A549 (cell line): ENCODE measurements at regions not wholly inside any gene's neighbourhood (a gene's known extent, or its start where the extent isn't known, plus 50 kb on each side); places are given as distances from the start of the nearest gene placed in this dataset.

ENCODE experiments used
- ATAC-seq, 2 experiments: fragments of 200-7000 bp in 1 of 2; fragments of >200 bp in 1 of 2; cut with Nextera tagmentation in 1 of 2; cut with Tn5 transposase in 1 of 2; 3 replicates each; pipeline versions ENCODE4 v1.8.0 to v1.9.1; 2018 to 2020; ENCODE audit warnings: mild to moderate bottlenecking in 1 of 2, moderate library complexity in 1 of 2
- CTCF ChIA-PET: fragments of 300-600 bp; sonication (Branson Sonifier 250); formaldehyde crosslinking; extraction: SDS; loops from one replicate; lab custom pipeline; 2021; ENCODE audit warnings: antibody characterized with exemption, inconsistent platforms; lab: Yijun Ruan, JAX
- POLR2A ChIA-PET: fragments of 350-600 bp; formaldehyde crosslinking; extraction: SDS; loops from one replicate; lab custom pipeline; 2021; ENCODE audit warnings: antibody characterized with exemption, inconsistent platforms; lab: Yijun Ruan, JAX
- DNase-seq, 2 experiments: peaks; one replicate each; pipeline versions ENCODE4 v3.0.0 to v3.0.0-alpha.2; 2011 to 2016; ENCODE audit warnings: low read depth in 1 of 2, low spot score in 1 of 2
- FAIRE-seq: peaks from 2 replicates; lab custom pipeline; 2011; peaks lifted over from hg19 to GRCh38; lab: Jason Lieb, UNC
- H3K27ac ChIP-seq, 2 experiments: fragments of >200 bp; sonication (Bioruptor Twin); formaldehyde crosslinking; 3 replicates each; pipeline ENCODE4 v1.5.1; 2016 to 2017
- H3K4me1 ChIP-seq: fragments of >200 bp; sonication (Bioruptor Twin); formaldehyde crosslinking; 3 replicates; pipeline ENCODE4 v1.6.1; 2016
- H3K4me2 ChIP-seq: fragments of >200 bp; sonication (Bioruptor Twin); formaldehyde crosslinking; 3 replicates; pipeline ENCODE4 v1.6.1; 2016
- H3K4me3 ChIP-seq: fragments of >200 bp; sonication (Bioruptor Twin); formaldehyde crosslinking; 3 replicates; pipeline ENCODE4 v1.5.1; 2016
- H3K9me3 ChIP-seq: fragments of >200 bp; sonication (Bioruptor Twin); formaldehyde crosslinking; 3 replicates; pipeline ENCODE4 v1.6.1; 2016
- CBX2 ChIP-seq: fragments of 200-600 bp; sonication (generic); IDR thresholded peaks from 2 replicates; pipeline ENCODE4 v1.6.1; 2016; ENCODE audit warnings: low read depth, mild to moderate bottlenecking, borderline replicate concordance
- CBX8 ChIP-seq: fragments of 200-600 bp; sonication (generic); IDR thresholded peaks from 2 replicates; pipeline ENCODE4 v1.6.1; 2016
- CEBPB ChIP-seq, 2 experiments: fragments of >200 bp in 1 of 2; sonication (Bioruptor Twin) in 1 of 2; formaldehyde crosslinking in 1 of 2; IDR thresholded peaks; 2 replicates each; pipeline ENCODE4 v1.6.1; 2012 to 2016
- EHF ChIP-seq: fragments of 250-450 bp; sonication (Bioruptor Pico); IDR thresholded peaks from 2 replicates; pipeline ENCODE4 v1.5.0; 2020; ENCODE audit warnings: mild to moderate bottlenecking
- EHMT2 ChIP-seq: fragments of 200-600 bp; sonication (generic); IDR thresholded peaks from 2 replicates; pipeline ENCODE4 v1.6.1; 2016; ENCODE audit warnings: antibody characterized with exemption, low read depth, mild to moderate bottlenecking, moderate library complexity
- EP300 ChIP-seq, 2 experiments: fragments of >200 bp; sonication (Bioruptor Twin); formaldehyde crosslinking; IDR thresholded peaks; 2 replicates in 1 of 2; 3 replicates in 1 of 2; pipeline ENCODE4 v1.6.1; 2016 to 2017
- FOXS1 ChIP-seq: fragments of 250-450 bp; sonication (Bioruptor Pico); IDR thresholded peaks from 2 replicates; pipeline ENCODE4 v1.5.0; 2020; ENCODE audit warnings: mild to moderate bottlenecking, moderate library complexity
- HEYL ChIP-seq: fragments of 250-450 bp; sonication (Bioruptor Pico); IDR thresholded peaks from 2 replicates; pipeline ENCODE4 v1.8.0; 2021; ENCODE audit warnings: mild to moderate bottlenecking, moderate library complexity
- HOXA7 ChIP-seq: fragments of 250-450 bp; sonication (Bioruptor Pico); IDR thresholded peaks from 2 replicates; pipeline ENCODE4 v1.5.0; 2020; ENCODE audit warnings: mild to moderate bottlenecking, moderate library complexity
- KDM1A ChIP-seq: fragments of 200-600 bp; sonication (generic); IDR thresholded peaks from 2 replicates; pipeline ENCODE4 v1.6.1; 2016; ENCODE audit warnings: low read depth, mild to moderate bottlenecking
- KDM5A ChIP-seq: fragments of 200-600 bp; sonication (generic); IDR thresholded peaks from 2 replicates; pipeline ENCODE4 v1.6.1; 2016; ENCODE audit warnings: antibody characterized with exemption, mild to moderate bottlenecking
- MYC ChIP-seq: IDR thresholded peaks from 2 replicates; pipeline ENCODE4 v1.6.1; 2012; ENCODE audit warnings: mild to moderate bottlenecking, inconsistent platforms, low read length, improper control_type of control experiment, borderline replicate concordance
- POLR2A ChIP-seq: IDR thresholded peaks from 2 replicates; pipeline ENCODE4 v1.6.1; 2012; ENCODE audit warnings: mild to moderate bottlenecking, low read length
- RFX5 ChIP-seq: fragments of 450-650 bp; IDR thresholded peaks from 2 replicates; pipeline ENCODE4 v1.7.1; 2014; ENCODE audit warnings: antibody characterized with exemption, mild to moderate bottlenecking, moderate library complexity
- RNF2 ChIP-seq: fragments of 200-600 bp; sonication (generic); IDR thresholded peaks from 2 replicates; pipeline ENCODE4 v1.6.1; 2016; ENCODE audit warnings: low read depth, mild to moderate bottlenecking, antibody characterized with exemption, moderate library complexity, borderline replicate concordance
- SMC3 ChIP-seq: fragments of >200 bp; sonication (Bioruptor Twin); formaldehyde crosslinking; IDR thresholded peaks from 3 replicates; pipeline ENCODE4 v1.6.1; 2018; ENCODE audit warnings: inconsistent platforms
- ZC3H11A ChIP-seq: fragments of 450-650 bp; IDR thresholded peaks from 2 replicates; pipeline ENCODE4 v1.6.1; 2014; ENCODE audit warnings: antibody characterized with exemption, mild to moderate bottlenecking
- ZNF302 ChIP-seq: fragments of 250-450 bp; sonication (Bioruptor Pico); IDR thresholded peaks from 2 replicates; pipeline ENCODE4 v1.9.0; 2021; ENCODE audit warnings: inconsistent platforms, mild to moderate bottlenecking, moderate library complexity
- WGBS: methylation state at CpG from one replicate; pipeline ENCODE4 v1.1.6; 2017; ENCODE audit errors: missing lambda C conversion rate; 5-methylcytosine and 5-hydroxymethylcytosine counted together
- TF ChIP-seq, protein P1 (sequence below): fragments of 250-450 bp; sonication (Bioruptor Pico); IDR thresholded peaks from 2 replicates; pipeline ENCODE4 v1.5.0; 2020; ENCODE audit warnings: low read depth, mild to moderate bottlenecking, moderate library complexity
- TF ChIP-seq, protein P2 (sequence below): fragments of >200 bp; sonication (Bioruptor Twin); formaldehyde crosslinking; IDR thresholded peaks from 3 replicates; pipeline ENCODE4 v1.5.1; 2016
- TF ChIP-seq, protein P3 (sequence below): fragments of >200 bp; sonication (Bioruptor Twin); formaldehyde crosslinking; IDR thresholded peaks from 3 replicates; pipeline ENCODE4 v1.6.1; 2016
- TF ChIP-seq, protein P4 (sequence below): IDR thresholded peaks from 2 replicates; pipeline ENCODE4 v1.6.1; 2012

DNA sequence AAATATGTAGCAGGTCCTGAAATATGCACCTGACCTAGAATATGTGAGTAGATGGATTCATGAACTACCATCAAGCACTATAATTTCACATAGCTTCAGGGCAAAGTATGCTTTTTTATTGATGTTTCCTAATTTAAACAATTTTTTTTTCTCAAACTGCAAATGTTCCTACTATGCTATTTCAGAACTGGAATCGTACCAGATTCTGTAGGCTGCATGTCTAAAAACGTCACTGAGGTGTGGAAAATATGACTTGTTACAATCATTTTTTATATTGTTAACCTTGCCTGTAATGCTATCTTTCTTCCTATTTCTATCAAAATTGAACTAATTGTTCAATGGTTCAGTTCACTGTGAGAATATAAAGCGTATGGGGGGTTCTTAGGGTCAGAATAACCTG lies 78.0 kb upstream of the RERGL start:
- ChIA-PET CTCF (no interaction called here), POLR2A (no interaction called here)
- H3K4me1 ChIP-seq: no peaks in the 10 kb centered on the region
- no peak overlapping the region for H3K4me3 ChIP-seq
- H3K9me3 ChIP-seq: no peaks in the 10 kb centered on the region
- FAIRE-seq (no peak), DNase-seq (no peak), ATAC-seq (no peak)
- no peak overlapping the region for H3K27ac ChIP-seq
- TF ChIP-seq EP300 (IDR thresholded peaks at IDR 0.05): no peak
- TF ChIP-seq FOXS1: no peak
- no peak for TF ChIP-seq MYC
- no peak for TF ChIP-seq POLR2A
- no peak for TF ChIP-seq RFX5
- no peak for TF ChIP-seq CBX8
- TF ChIP-seq KDM1A: no peak
- WGBS: 25% methylated on average over 3 of the region's 3 CpGs
- no peak overlapping the region for H3K4me2 ChIP-seq

DNA sequence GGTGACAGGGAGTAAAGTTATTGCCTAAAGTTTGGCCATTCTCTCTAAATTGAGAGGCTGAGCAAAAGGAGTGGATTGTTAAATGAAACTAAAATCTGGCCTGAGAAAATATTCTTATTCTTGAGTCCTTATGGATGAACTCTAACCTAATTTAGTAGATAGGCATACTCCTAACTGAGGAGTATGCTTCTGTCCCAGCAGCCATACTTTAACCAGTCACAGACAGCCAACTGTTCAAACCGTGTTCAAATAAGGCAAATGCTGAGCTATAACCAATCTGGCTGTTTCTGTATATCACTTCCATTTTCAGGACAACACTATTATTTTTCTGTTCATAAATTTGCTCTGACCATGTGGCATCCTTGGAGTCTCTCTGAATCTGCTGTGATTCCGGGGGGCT lies 75.9 kb upstream of the RERGL start:
- no peaks in the 10 kb centered on the region for H3K9me3 ChIP-seq
- H3K4me2 ChIP-seq: peak overlapping the region; percentile 44
- no peak overlapping the region for H3K27ac ChIP-seq
- FAIRE-seq: no peak
- ChIA-PET POLR2A (no interaction called here), CTCF (no interaction called here)
- WGBS: 13% methylated on average over 2 of the region's 2 CpGs
- H3K4me1 ChIP-seq: no peaks in the 10 kb centered on the region
- TF ChIP-seq EHF (CRISPR knock-in tag) (no peak), CEBPB (IDR thresholded peaks at IDR 0.05) (no peak), CBX2 (no peak), SMC3 (no peak), MYC (no peak)
- no peak overlapping the region for H3K4me3 ChIP-seq
- ATAC-seq: no peak
- no peak for DNase-seq

DNA sequence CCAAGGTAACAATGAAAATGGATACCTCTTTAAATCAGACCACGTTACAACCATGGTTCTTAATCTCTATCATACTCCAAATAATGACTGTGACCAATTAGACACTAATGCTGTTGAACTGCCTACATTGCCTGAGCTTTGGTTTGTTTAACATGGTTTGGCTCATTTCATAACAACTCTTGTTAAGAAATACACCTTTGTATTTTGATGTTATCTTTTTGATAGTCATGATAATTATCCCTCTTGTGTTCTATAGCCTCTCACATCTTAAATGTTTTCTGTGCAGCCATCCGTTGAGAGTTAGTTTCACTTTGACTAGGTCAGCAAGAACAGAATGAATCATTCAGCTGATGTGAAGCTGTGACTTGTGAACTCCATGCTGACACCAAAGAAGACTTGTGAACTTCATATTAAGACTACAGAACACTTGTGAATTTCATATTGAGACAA lies 75.5 kb upstream of the RERGL start:
- Histone ChIP-seq H3K4me2 (peak overlapping the region; percentile 44), H3K4me1 (no peaks in the 10 kb centered on the region), H3K9me3 (no peaks in the 10 kb centered on the region)
- CTCF ChIA-PET: no interaction called here
- 5% methylated on average over 2 of the region's 2 CpGs for WGBS
- DNase-seq (no peak), FAIRE-seq (no peak)
- POLR2A ChIA-PET: no interaction called here
- TF ChIP-seq KDM5A (no peak), FOXS1 (no peak), RNF2 (no peak), EHMT2 (no peak), ZC3H11A (no peak), HOXA7 (CRISPR knock-in tag) (no peak), CEBPB (IDR thresholded peaks at IDR 0.05) (no peak), ZNF302 (CRISPR knock-in tag) (no peak), EP300 (IDR thresholded peaks at IDR 0.05) (no peak)
- TF ChIP-seq, protein P1, sequence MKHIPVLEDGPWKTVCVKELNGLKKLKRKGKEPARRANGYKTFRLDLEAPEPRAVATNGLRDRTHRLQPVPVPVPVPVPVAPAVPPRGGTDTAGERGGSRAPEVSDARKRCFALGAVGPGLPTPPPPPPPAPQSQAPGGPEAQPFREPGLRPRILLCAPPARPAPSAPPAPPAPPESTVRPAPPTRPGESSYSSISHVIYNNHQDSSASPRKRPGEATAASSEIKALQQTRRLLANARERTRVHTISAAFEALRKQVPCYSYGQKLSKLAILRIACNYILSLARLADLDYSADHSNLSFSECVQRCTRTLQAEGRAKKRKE (CRISPR knock-in tag): no peak
- TF ChIP-seq, all 56 proteins: peak for 0
- no peak for ATAC-seq
- H3K4me3 ChIP-seq: no peak overlapping the region
- no peak overlapping the region for H3K27ac ChIP-seq

DNA sequence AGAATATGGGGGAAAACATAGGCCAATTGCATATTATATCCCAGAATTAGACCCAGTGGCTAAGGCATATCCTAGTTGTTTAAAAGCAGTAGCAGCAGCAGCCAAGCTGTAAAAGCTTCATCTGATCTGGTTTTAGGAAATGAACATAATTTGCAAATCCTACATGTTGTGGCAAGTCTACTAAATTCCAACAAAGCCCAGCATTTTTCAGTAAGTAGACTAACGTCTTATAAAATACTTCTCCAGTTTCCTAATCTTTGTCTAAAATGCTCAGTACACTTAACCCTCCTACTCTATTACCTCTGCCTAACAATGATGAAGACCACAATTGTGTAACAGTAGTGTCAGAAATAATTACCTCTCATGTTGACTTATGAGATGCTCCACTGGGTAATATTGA lies 70.9 kb upstream of the RERGL start:
- POLR2A ChIA-PET: no interaction called here
- TF ChIP-seq HEYL (CRISPR knock-in tag): no peak
- TF ChIP-seq KDM1A: no peak
- TF ChIP-seq, protein P2, sequence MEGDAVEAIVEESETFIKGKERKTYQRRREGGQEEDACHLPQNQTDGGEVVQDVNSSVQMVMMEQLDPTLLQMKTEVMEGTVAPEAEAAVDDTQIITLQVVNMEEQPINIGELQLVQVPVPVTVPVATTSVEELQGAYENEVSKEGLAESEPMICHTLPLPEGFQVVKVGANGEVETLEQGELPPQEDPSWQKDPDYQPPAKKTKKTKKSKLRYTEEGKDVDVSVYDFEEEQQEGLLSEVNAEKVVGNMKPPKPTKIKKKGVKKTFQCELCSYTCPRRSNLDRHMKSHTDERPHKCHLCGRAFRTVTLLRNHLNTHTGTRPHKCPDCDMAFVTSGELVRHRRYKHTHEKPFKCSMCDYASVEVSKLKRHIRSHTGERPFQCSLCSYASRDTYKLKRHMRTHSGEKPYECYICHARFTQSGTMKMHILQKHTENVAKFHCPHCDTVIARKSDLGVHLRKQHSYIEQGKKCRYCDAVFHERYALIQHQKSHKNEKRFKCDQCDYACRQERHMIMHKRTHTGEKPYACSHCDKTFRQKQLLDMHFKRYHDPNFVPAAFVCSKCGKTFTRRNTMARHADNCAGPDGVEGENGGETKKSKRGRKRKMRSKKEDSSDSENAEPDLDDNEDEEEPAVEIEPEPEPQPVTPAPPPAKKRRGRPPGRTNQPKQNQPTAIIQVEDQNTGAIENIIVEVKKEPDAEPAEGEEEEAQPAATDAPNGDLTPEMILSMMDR: no peak
- TF ChIP-seq, protein P3, sequence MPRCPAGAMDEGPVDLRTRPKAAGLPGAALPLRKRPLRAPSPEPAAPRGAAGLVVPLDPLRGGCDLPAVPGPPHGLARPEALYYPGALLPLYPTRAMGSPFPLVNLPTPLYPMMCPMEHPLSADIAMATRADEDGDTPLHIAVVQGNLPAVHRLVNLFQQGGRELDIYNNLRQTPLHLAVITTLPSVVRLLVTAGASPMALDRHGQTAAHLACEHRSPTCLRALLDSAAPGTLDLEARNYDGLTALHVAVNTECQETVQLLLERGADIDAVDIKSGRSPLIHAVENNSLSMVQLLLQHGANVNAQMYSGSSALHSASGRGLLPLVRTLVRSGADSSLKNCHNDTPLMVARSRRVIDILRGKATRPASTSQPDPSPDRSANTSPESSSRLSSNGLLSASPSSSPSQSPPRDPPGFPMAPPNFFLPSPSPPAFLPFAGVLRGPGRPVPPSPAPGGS: no peak
- TF ChIP-seq RNF2: no peak
- TF ChIP-seq, protein P4, sequence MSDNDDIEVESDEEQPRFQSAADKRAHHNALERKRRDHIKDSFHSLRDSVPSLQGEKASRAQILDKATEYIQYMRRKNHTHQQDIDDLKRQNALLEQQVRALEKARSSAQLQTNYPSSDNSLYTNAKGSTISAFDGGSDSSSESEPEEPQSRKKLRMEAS: no peak
- TF ChIP-seq EP300 (IDR thresholded peaks at IDR 0.05): no peak
- Histone ChIP-seq H3K4me1 (no peaks in the 10 kb centered on the region), H3K4me2 (no peak overlapping the region), H3K4me3 (no peak overlapping the region), H3K27ac (no peak overlapping the region), H3K9me3 (peaks cover 3% of the 10 kb centered on the region; the same call in 1 of the 3 replicates)
- no peak for DNase-seq
- CTCF ChIA-PET: no interaction called here
- no peak for ATAC-seq
- FAIRE-seq: no peak
- 22% methylated on average over 1 of the region's 1 CpG for WGBS
